ENCODE measurements at regions not wholly inside any gene's neighbourhood (a gene's known extent, or its start where the extent isn't known, plus 50 kb on each side); places are given as distances from the start of the nearest gene placed in this dataset.

DNA sequence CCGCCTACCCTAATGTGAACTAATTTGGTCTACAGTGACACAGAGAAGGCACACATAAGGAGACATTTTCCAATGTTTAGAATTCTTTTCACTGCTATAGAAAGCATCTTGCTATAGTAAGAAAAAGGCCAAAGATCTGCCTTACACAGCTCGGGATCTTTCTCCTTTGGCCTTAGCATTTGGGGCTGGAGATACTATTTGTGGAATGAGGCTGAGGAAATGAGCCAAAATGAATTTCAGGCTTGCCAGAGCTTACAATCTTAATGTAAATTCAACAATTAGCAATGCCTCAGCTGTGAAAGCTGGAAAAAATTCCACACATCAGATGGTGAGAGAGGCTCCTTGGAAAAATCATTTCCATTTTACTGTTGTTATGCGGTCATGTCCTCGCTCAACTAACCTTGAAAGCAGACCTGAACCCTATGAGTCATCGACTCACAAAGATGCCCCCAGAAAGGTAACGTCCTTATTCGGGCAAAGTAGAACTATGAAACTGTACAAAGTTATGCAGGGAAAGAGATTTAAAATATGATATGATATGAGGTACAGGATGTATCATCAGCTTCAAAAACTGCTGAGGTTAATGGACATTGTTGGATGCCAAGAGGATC, 324.5 kb upstream of the NBEA start:
- H3K4me3 ChIP-seq (ENCODE audit: low read length) = no peak overlapping the region
- no peaks in the 10 kb centered on the region for H3K27me3 ChIP-seq (ENCODE audit: low read depth, low read length)
- no peak overlapping the region for H2AFZ ChIP-seq (ENCODE audit: low read depth, low read length)
- no peaks in the 10 kb centered on the region for H3K9me3 ChIP-seq (ENCODE audit: insufficient read depth, low read length)
- H3K79me2 ChIP-seq (ENCODE audit: low read length) = no peaks in the 10 kb centered on the region
- TF ChIP-seq EZH2phosphoT487 (IDR thresholded peaks at IDR 0.05; ENCODE audit: low read depth) = no peak
- TF ChIP-seq, protein P1, sequence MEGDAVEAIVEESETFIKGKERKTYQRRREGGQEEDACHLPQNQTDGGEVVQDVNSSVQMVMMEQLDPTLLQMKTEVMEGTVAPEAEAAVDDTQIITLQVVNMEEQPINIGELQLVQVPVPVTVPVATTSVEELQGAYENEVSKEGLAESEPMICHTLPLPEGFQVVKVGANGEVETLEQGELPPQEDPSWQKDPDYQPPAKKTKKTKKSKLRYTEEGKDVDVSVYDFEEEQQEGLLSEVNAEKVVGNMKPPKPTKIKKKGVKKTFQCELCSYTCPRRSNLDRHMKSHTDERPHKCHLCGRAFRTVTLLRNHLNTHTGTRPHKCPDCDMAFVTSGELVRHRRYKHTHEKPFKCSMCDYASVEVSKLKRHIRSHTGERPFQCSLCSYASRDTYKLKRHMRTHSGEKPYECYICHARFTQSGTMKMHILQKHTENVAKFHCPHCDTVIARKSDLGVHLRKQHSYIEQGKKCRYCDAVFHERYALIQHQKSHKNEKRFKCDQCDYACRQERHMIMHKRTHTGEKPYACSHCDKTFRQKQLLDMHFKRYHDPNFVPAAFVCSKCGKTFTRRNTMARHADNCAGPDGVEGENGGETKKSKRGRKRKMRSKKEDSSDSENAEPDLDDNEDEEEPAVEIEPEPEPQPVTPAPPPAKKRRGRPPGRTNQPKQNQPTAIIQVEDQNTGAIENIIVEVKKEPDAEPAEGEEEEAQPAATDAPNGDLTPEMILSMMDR (IDR thresholded peaks at IDR 0.05; ENCODE audit: low read depth, low read length) = no peak
- no peak overlapping the region for H3K4me2 ChIP-seq (ENCODE audit: low read length)
- H4K20me1 ChIP-seq (ENCODE audit: insufficient read depth, low read length) = no peaks in the 10 kb centered on the region
- H3K36me3 ChIP-seq (replicated peaks; ENCODE audit: low read depth, low read length) = no peaks in the 10 kb centered on the region
- H3K9ac ChIP-seq (ENCODE audit: low read length) = no peak overlapping the region
- H3K4me1 ChIP-seq (ENCODE audit: low read length) = no peaks in the 10 kb centered on the region
- H3K27ac ChIP-seq (ENCODE audit: low read length) = no peak overlapping the region

DNA sequence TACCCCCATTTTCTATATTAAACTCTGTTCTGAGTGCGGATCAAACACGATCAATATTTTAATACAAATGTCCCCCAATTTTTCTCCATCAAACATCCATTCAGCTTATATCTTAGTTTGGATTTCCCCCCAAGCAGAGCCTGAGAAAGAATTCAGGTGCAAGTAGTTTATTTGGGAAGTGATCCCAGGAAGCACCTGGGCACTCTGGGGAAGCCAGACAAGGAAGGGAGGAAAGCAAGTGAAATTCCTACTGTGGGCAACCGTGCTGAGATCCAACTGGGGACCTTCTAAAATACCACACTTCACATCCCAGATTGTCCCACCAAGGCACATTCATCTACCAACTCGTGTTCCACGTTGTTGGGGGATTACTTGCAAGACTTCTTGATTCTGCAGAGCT, 323.4 kb upstream of the NBEA start:
- H3K79me2 ChIP-seq (ENCODE audit: low read length) = no peaks in the 10 kb centered on the region
- H2AFZ ChIP-seq (ENCODE audit: low read depth, low read length) = no peak overlapping the region
- no peak overlapping the region for H3K4me2 ChIP-seq (ENCODE audit: low read length)
- no peaks in the 10 kb centered on the region for H3K27me3 ChIP-seq (ENCODE audit: low read depth, low read length)
- no peak overlapping the region for H3K4me3 ChIP-seq (ENCODE audit: low read length)
- H3K4me1 ChIP-seq (ENCODE audit: low read length) = no peaks in the 10 kb centered on the region
- no peaks in the 10 kb centered on the region for H3K9me3 ChIP-seq (ENCODE audit: insufficient read depth, low read length)
- H3K36me3 ChIP-seq (replicated peaks; ENCODE audit: low read depth, low read length) = no peaks in the 10 kb centered on the region
- H3K27ac ChIP-seq (ENCODE audit: low read length) = no peak overlapping the region
- no peaks in the 10 kb centered on the region for H4K20me1 ChIP-seq (ENCODE audit: insufficient read depth, low read length)
- TF ChIP-seq, protein P1 (IDR thresholded peaks at IDR 0.05; ENCODE audit: low read depth, low read length) = no peak
- no peak for TF ChIP-seq EZH2phosphoT487 (IDR thresholded peaks at IDR 0.05; ENCODE audit: low read depth)
- no peak overlapping the region for H3K9ac ChIP-seq (ENCODE audit: low read length)

DNA sequence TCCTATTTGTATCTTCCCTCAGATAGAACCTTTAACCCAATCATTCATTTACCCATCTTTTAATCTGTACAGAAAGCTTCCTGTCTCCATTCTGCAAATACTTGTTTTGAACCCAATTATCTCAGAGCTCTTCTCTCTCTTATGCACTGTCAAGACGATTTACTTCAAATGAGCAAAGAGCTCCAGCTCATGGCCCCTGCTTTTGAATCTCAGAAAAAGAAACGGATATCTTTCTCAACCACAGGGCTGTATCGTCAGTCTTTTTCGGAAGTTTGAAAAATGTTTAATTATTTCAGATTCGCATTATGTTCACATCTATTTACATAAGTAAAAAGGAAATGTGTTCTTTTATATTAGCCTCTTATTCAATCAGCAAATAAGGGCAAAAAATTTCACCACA, 322.7 kb upstream of the NBEA start:
- Histone ChIP-seq H3K27me3 (ENCODE audit: low read depth, low read length) (no peaks in the 10 kb centered on the region), H2AFZ (ENCODE audit: low read depth, low read length) (no peak overlapping the region)

DNA sequence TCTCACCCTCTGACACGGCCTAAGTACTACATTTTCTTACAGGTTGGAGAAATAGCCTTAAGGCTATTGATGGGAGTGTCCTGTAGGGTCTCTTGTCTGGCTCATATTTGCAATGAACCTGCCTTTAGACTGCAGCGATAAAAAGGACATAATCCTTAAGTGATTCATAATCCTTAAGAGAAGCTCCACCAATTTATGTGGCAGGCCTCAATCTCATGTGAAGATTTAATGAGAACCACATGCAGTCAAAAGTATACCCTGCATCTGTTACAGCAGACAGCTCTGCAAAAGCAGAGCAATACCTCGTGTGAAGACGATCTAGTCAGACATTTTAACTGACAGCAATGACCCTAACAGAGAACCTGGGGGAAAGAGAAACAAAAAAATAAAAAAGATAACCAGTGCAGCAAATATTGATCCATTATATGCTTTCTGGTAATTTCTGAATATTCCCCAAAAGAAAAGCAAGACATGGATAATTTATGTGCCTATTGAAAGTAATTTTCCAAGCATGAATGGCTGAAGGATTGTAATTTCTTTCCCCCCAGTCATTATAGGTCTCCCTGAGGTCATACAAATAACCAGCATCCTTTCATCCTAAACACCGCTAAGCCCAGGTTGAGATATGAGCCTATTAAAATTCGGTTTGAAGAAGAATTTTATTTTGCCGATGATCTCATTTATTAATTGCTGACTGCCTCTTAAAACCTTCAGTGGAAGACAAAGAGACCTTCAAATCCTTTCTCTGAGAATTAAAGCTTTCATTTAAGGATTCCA, 321.8 kb upstream of the NBEA start:
- Histone ChIP-seq H3K27ac (ENCODE audit: low read length) (no peak overlapping the region), H3K4me1 (ENCODE audit: low read length) (no peaks in the 10 kb centered on the region), H3K4me3 (ENCODE audit: low read length) (no peak overlapping the region), H3K9ac (ENCODE audit: low read length) (no peak overlapping the region), H3K36me3 (replicated peaks; ENCODE audit: low read depth, low read length) (no peaks in the 10 kb centered on the region), H2AFZ (ENCODE audit: low read depth, low read length) (no peak overlapping the region), H4K20me1 (ENCODE audit: insufficient read depth, low read length) (no peaks in the 10 kb centered on the region), H3K27me3 (ENCODE audit: low read depth, low read length) (no peaks in the 10 kb centered on the region), H3K4me2 (ENCODE audit: low read length) (no peak overlapping the region), H3K79me2 (ENCODE audit: low read length) (no peaks in the 10 kb centered on the region), H3K9me3 (ENCODE audit: insufficient read depth, low read length) (no peaks in the 10 kb centered on the region)
- TF ChIP-seq, protein P1 (IDR thresholded peaks at IDR 0.05; ENCODE audit: low read depth, low read length) = no peak
- TF ChIP-seq EZH2phosphoT487 (IDR thresholded peaks at IDR 0.05; ENCODE audit: low read depth) = no peak

More for the DNA sequence above, 322.7 kb upstream of the NBEA start:
- Histone ChIP-seq H4K20me1 (ENCODE audit: insufficient read depth, low read length) (no peaks in the 10 kb centered on the region), H3K9me3 (ENCODE audit: insufficient read depth, low read length) (no peaks in the 10 kb centered on the region), H3K4me2 (ENCODE audit: low read length) (no peak overlapping the region), H3K9ac (ENCODE audit: low read length) (no peak overlapping the region), H3K79me2 (ENCODE audit: low read length) (no peaks in the 10 kb centered on the region), H3K36me3 (replicated peaks; ENCODE audit: low read depth, low read length) (no peaks in the 10 kb centered on the region), H3K27ac (ENCODE audit: low read length) (no peak overlapping the region), H3K4me1 (ENCODE audit: low read length) (no peaks in the 10 kb centered on the region), H3K4me3 (ENCODE audit: low read length) (no peak overlapping the region)
- TF ChIP-seq, protein P1 (IDR thresholded peaks at IDR 0.05; ENCODE audit: low read depth, low read length) = no peak
- no peak for TF ChIP-seq EZH2phosphoT487 (IDR thresholded peaks at IDR 0.05; ENCODE audit: low read depth)

Data from OCI-LY3 (cell line).